Calu3 (cell line): ENCODE measurements at regions not wholly inside any gene's neighbourhood (a gene's known extent, or its start where the extent isn't known, plus 50 kb on each side); places are given as distances from the start of the nearest gene placed in this dataset.

Experiments used
- BruUV-seq: library from RNA; stranded (reverse); fragments of 400-500 nt; replicated peaks from 2 replicates; lab custom pipeline; 2021; lab: Mats Ljungman, UMichigan
- CTCF ChIA-PET: fragments of 300-600 bp; sonication (Branson Sonifier 250); formaldehyde crosslinking; loops from one replicate; lab custom pipeline; 2022; ENCODE audit warnings: antibody characterized with exemption; lab: Charles Lee
- DNase-seq: peaks from one replicate; pipeline ENCODE4 v3.0.0; 2022
- H3K27ac Mint-ChIP-seq: one replicate; pipeline ENCODE4 v1.8.0; 2022; ENCODE audit warnings: mixed read lengths; ENCODE audit not compliant: unreplicated experiment
- H3K27me3 Mint-ChIP-seq: one replicate; pipeline ENCODE4 v1.8.0; 2022; ENCODE audit warnings: mixed read lengths; ENCODE audit not compliant: unreplicated experiment
- H3K36me3 Mint-ChIP-seq: one replicate; pipeline ENCODE4 v1.8.0; 2022; ENCODE audit warnings: mild to moderate bottlenecking, moderate library complexity, mixed read lengths; ENCODE audit not compliant: insufficient read depth, unreplicated experiment
- H3K4me1 Mint-ChIP-seq: one replicate; pipeline ENCODE4 v1.8.0; 2022; ENCODE audit warnings: mild to moderate bottlenecking, low read depth, mixed read lengths; ENCODE audit not compliant: unreplicated experiment
- H3K4me3 Mint-ChIP-seq: one replicate; pipeline ENCODE4 v1.8.0; 2022; ENCODE audit warnings: mild to moderate bottlenecking, low read depth, moderate library complexity, mixed read lengths; ENCODE audit not compliant: unreplicated experiment
- H3K9me3 Mint-ChIP-seq: one replicate; pipeline ENCODE4 v1.8.0; 2022; ENCODE audit warnings: low read depth, mixed read lengths; ENCODE audit not compliant: unreplicated experiment
- intact Hi-C: fragments of 100-400 bp; cut with micrococcal nuclease; formaldehyde crosslinking; loops from one replicate; pipeline ENCODE4 v1.10.0; 2022; ENCODE audit not compliant: unreplicated experiment
- TF ChIP-seq, protein P1 (sequence below): fragments of 200-600 bp; IDR thresholded peaks from one replicate; pipeline ENCODE4 v1.8.0; 2022; ENCODE audit warnings: antibody characterized with exemption; ENCODE audit not compliant: unreplicated experiment

DNA sequence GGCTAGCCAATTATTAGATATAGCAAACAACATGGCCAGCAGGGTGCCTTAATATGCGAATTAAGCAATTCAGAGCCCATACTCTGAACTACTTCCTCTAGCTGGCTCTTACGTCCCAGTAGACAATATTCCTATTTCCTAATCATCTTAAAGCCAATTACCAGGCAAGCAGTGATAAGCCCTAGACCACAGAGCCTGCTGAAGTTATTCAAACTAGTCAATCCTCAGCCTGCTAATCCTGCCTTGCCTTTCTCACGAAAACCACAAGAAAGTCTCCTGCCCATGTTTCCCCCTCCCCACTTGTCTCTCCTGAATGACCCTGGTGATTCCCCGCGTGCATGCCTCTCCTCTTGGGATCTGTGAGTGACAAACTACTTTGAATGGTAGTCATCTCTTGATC is 86.8 kb upstream of the CACNA2D1 start:
- Mint-ChIP-seq H3K9me3 (no peaks in the 10 kb centered on the region), H3K4me3 (no peak overlapping the region), H3K4me1 (peaks cover 11% of the 10 kb centered on the region), H3K36me3 (no peaks in the 10 kb centered on the region), H3K27me3 (no peaks in the 10 kb centered on the region), H3K27ac (no peak overlapping the region)
- no TSS peak for BruUV-seq
- TF ChIP-seq, protein P1, sequence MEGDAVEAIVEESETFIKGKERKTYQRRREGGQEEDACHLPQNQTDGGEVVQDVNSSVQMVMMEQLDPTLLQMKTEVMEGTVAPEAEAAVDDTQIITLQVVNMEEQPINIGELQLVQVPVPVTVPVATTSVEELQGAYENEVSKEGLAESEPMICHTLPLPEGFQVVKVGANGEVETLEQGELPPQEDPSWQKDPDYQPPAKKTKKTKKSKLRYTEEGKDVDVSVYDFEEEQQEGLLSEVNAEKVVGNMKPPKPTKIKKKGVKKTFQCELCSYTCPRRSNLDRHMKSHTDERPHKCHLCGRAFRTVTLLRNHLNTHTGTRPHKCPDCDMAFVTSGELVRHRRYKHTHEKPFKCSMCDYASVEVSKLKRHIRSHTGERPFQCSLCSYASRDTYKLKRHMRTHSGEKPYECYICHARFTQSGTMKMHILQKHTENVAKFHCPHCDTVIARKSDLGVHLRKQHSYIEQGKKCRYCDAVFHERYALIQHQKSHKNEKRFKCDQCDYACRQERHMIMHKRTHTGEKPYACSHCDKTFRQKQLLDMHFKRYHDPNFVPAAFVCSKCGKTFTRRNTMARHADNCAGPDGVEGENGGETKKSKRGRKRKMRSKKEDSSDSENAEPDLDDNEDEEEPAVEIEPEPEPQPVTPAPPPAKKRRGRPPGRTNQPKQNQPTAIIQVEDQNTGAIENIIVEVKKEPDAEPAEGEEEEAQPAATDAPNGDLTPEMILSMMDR = no peak
- DNase-seq = no peak
- CTCF ChIA-PET = no interaction called here
- intact Hi-C loops = no loop called here

DNA sequence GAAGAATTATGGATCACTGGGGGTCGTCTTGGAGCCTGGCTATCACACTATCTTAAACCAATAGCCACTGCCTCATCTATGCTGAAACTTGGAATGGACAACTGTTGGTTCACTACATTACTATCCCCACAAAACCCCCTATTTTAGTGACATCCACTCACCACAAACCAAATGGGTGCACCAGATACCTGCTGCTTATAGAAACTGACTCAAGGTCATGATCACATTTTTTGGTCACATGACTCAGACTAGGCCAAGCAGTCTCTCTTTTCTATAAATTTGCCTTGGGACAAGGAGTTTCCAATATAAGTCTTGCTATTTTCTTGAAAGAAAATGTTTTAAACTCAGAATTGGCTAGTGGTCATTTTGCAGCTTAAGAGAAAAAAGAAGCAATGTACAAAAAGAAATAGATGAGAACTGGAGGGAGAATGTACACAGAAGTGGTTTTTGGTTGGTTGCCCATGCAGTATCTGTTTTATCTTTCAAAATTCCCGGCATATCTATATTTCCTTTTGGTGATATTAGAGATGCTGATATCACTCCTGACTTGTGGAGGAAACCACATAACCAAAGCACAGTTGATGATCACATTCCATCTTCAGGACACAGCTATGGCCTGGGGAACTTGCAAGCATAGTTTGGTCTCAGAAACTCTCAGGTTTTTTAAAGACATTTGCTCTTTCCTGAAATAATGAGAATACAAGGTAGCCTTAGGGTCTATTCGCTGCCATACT is 85.2 kb upstream of the CACNA2D1 start:
- CTCF ChIA-PET = no interaction called here
- BruUV-seq = no TSS peak
- Mint-ChIP-seq H3K4me1 (peaks cover 11% of the 10 kb centered on the region), H3K27ac (no peak overlapping the region), H3K27me3 (no peaks in the 10 kb centered on the region), H3K36me3 (no peaks in the 10 kb centered on the region), H3K4me3 (no peak overlapping the region), H3K9me3 (no peaks in the 10 kb centered on the region)
- TF ChIP-seq, protein P1 = no peak
- intact Hi-C loops = no loop called here
- DNase-seq = no peak

DNA sequence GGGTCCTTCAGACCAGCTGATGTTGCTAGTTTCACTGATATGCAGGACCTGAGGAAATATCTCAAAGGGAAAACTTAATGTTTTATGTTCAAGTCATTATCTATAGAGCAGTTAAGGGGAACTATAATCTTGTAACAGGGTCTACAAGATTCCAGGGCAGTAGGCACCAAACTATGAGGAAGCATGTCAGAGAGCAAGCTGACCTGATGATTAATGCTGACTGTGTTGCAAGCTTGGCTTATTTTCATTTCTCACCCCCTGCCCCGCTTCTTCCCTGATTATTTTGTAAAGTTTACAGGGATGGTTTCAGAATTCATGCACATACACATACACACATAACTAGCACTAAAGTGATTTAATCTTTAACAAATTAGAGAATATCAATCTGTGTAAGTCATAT is 84.3 kb upstream of the CACNA2D1 start:
- Mint-ChIP-seq H3K36me3 (no peaks in the 10 kb centered on the region), H3K4me1 (peaks cover 11% of the 10 kb centered on the region), H3K4me3 (no peak overlapping the region), H3K27ac (no peak overlapping the region), H3K27me3 (no peaks in the 10 kb centered on the region), H3K9me3 (no peaks in the 10 kb centered on the region)
- intact Hi-C loops = no loop called here
- BruUV-seq = no TSS peak
- TF ChIP-seq, protein P1 = no peak
- CTCF ChIA-PET = no interaction called here
- DNase-seq = no peak

DNA sequence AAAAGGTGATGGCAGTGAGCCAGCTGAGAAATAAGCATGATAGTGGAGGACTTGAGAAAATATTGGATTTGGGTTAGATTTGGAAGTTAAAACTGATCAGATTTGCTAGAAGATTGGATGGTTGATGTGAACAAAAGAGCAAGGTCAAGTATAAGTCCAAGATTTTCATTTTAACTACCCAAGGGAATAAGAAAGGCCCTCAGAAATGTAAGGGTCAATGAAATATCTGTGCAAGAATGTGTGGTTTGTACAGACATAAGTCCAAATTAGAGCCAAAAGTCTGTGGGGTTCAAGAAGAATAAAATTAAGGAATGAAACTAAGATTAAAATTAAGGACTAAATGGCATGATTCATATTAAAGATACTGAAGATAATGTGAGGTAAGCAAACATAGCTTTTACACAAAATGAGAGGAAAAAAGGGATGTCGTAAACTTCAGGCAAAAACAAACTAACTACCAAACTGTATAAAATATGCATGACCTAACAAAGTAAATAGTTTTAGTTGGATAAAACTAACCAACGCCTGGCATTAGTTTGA is 78.4 kb upstream of the CACNA2D1 start:
- intact Hi-C loops = no loop called here
- DNase-seq = no peak
- Mint-ChIP-seq H3K36me3 (no peaks in the 10 kb centered on the region), H3K27me3 (no peaks in the 10 kb centered on the region), H3K9me3 (no peaks in the 10 kb centered on the region), H3K4me1 (peaks cover 10% of the 10 kb centered on the region), H3K27ac (no peak overlapping the region), H3K4me3 (no peak overlapping the region)
- no TSS peak for BruUV-seq
- CTCF ChIA-PET = no interaction called here
- TF ChIP-seq, protein P1 = no peak
